ENCODE measurements at regions not wholly inside any gene's neighbourhood (a gene's known extent, or its start where the extent isn't known, plus 50 kb on each side); places are given as distances from the start of the nearest gene placed in this dataset.

- DNase-seq: no peak
Measured at GRCh38 chr1:232271991-232272589, 357.8 kb downstream of the SIPA1L2 start.

DNA sequence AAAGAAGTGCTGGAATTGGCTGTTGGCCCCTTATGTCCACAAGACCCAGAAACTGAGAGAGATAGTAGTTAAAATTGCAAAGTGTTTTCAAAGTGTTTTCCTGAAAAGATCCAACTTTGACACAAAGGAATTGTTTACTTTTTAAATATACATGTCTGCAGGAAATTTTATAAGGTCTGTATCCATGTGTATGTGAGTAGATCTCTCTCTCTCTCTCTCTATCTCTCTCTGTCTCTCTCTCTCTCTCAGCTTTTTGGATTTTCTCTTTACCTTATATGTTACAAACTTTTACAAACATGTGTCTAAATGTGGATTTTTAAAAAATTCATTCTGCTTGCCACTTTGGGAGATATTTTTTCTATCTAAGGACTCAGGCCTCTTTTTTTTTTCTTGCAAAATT is 358.6 kb downstream of the SIPA1L2 start:
- no peak for DNase-seq

DNA sequence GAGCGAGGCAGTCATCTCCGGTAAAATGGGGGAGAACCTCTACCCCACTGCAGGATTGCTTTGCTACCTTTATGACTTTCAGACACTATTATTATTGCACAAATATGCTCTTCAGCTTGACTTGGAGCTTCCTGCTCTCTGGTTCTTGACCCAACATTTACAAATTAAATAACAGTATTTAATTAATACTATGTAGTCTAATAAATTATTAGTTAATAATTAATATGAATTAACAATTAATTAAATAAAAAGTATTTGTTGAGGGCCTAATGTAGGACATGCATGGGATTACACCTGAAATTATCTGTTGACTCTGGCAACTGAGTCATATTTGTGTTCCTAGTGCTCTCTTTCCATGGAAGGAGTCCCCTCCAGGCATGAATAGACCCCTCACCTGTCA is 359.9 kb downstream of the SIPA1L2 start:
- no peak for DNase-seq

DNA sequence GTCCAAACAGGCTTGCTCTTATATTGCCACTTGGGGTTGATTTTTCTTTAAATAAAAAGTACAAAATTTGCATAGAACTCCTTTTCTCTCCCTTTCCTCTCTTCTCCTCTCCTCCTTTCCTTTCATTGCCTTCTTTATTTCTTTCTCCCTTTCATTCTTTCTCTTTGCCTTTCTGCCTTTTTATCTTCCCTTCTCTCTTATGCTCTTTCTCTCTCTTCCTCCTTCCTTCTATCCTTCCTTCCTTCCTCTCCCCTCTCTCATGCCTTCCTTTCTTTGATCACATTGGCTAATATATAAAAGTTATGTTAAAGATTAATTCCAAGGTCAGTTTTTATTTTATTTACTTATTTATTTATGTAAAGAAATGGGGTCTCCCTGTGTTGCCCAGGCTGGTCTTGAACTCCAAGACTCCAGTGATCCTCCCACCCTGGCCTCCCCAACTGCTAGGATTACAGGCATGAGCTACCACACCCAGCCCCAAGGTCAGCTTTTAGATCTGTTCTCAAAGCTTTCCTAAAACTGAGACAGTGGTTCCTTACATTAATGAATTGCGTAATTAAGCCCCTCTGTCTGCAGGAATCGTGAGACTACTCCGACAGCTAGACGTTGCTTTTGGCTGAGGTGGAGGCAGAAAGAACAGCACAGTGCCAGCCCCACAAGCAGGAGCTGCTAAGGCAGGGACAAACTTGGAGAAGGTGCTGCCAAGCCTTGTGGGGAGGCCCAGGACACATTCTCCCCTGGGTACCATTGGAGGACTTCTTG is 361.9 kb downstream of the SIPA1L2 start:
- no peak for DNase-seq

- no peak for DNase-seq
Measured at GRCh38 chr1:232267092-232267836, 362.7 kb downstream of the SIPA1L2 start.

- DNase-seq: no peak
Measured at GRCh38 chr1:232263452-232263851, 366.5 kb downstream of the SIPA1L2 start.

DNA sequence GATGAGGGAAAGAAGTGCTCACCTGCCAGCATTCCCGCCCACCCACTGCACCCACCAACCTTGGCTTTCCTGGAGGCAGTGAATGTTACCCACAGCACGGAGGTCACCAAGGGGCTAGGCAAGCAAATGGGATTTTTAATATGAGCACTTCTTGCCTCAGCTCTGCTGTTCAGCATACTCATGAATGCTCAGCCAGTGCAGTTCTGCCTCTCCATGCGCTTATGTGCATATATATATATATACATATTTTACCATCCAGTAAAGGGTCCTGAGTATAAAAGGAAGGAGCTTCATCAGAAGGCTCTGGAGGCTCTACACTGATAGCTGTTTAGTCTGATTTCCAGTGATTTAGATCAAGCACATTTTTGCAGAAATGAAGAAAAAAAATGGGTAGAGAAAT is 366.9 kb downstream of the SIPA1L2 start:
- DNase-seq: no peak

GRCh38 chr1:232260861-232261260 is 369.1 kb downstream of the SIPA1L2 start:
- no peak for DNase-seq

DNA sequence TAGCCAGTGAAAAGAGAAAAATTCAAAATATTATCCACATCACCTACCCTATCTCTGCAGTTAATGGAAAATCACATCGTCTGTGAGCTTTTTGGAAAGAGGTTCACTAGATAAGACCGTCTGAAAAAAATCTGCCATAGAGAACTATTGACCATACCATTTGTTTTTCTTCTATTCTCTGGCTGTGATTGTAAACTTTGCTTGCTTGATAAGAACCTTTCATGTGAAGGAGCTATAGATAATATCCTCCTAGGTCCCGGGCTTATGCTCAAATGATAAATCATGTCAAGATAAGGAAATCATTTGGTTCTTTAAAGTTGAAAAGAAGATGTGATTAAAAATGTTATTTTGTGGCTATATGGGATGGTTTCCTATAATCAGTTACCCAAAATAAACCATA is 369.9 kb downstream of the SIPA1L2 start:
- no peak for DNase-seq

- DNase-seq: no peak
Measured at GRCh38 chr1:232259333-232259732, 370.6 kb downstream of the SIPA1L2 start.

GRCh38 chr1:232252546-232253118 is 377.3 kb downstream of the SIPA1L2 start:
- DNase-seq: no peak

DNA sequence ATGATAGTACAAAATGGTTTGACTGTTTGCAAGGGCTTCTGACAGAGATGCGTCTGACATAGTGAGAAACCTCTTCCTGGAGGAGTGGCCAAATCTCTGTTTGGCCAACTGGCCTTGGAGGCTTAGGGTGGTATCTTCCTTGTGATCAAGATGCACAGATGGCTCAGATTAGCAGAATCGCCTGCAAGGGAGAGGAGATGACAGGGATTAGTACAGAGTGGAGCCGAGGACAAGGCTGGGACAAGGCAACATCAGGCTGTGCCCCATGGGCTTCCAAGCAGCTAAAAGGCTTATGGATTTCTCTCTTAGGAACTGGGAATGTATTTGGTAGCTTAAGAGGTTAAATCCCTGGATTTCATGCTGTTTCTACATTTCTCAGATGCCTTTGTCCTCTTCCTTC is 379.1 kb downstream of the SIPA1L2 start:
- no peak for DNase-seq

DNA sequence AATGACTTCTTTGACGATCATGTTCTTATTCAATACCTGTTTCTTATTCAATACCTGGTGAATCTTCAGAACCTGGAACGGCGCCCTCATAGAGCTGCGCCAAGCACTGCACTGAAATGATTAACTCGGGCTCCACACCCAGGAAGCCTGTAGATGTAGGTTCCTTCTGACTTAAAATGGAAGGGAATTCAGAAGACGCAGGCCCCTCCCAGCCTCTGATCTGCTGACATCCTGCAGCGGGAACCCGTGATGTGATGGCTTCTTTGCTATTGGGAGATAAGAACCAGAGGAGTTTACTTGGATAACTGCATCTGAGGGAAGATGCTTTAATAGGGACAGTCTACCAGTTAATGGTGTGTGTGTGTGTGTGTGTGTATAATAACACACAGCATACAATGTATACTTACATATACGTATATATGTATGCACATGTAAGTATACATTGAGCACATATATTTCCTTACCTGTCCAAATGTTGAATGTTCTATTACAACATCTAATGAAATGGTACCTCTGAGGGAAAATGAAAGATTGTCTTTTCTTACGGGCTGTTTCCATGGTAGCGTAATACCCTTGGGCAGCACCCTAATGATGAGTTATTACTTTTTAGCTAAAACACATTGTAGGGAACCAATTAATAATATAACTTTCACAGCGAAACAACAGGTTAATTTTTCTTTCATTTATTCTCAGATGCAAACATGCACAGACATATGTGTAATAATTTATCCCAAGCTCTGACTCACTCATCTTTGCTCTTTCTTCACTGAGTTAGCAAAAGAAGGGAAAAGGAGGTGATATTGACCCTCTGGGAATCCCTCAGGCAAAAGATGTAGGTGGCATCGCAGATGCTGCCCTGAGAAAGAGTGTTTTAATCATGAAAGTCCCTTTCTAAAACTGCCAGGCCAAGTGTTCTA is 379.8 kb downstream of the SIPA1L2 start:
- no peak for DNase-seq

DNA sequence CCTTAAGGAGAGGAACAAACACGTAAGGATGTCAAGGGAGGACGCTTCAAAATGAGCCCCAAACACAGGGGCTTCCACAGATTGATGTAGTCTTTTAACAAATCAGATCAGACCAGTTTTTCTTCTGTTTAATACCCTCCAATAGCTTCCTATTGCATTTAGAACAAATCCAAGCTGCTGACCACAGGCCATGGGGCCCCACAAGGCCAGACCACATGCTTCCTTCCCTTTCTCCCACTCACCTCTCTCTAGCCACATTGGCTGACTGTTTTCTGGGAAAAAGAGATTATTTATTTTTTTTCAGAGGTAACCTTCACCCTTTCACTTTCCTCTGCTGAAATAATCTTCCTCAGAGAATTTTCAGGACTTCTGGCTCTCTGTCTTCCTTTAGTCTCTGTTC is 380.6 kb downstream of the SIPA1L2 start:
- no peak for DNase-seq

DNA sequence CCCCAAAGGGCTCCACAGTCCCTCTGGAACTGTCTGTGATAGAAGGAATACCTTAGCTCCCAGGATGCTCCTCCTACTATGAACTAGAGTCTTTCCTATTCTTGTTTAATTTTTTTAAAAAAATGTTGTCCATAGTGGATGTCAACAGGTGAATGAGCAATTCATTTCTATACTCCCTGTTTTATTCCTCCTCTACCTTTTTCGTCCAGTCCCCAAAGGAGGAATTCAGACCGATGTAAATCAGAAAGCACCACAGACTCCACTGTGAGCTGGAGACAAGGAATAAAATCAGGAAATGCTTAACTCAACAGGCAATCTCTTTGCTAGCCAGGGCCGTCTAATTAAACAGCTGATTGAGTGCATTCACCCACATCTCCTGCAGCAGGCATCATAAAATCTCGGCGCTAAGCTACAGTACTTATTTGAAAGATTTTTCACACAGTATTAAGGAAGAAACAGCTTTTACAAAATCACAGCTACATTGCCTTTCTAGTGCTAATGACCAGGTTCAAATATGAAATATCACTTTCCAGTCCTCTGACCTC is 381.6 kb downstream of the SIPA1L2 start:
- no peak for DNase-seq

- no peak for DNase-seq
Measured at GRCh38 chr1:232247669-232248068, 382.3 kb downstream of the SIPA1L2 start.

DNA sequence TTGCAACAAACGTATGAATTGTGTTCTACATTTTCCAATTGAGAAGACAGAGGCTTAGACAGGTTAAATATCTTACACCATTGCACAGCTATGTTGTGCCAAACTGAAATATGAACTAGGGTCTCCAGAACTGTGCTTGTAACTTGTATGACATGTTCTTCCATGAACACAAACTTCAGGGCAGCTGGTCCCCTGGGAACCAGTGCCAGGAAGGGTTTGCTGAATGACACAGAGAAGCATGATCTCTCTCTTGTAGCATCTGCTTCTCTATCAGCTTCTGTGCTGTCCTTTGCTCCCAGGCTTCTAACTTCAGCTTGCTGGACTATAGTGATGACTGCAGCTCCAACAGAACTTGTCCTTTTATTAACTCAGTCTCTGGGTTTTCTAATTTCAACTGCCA is 385.5 kb downstream of the SIPA1L2 start:
- DNase-seq: no peak

GRCh38 chr1:232239998-232240397 is 389.9 kb downstream of the SIPA1L2 start:
- no peak for DNase-seq

GRCh38 chr1:232239522-232239921 is 390.4 kb downstream of the SIPA1L2 start:
- DNase-seq: no peak

DNA sequence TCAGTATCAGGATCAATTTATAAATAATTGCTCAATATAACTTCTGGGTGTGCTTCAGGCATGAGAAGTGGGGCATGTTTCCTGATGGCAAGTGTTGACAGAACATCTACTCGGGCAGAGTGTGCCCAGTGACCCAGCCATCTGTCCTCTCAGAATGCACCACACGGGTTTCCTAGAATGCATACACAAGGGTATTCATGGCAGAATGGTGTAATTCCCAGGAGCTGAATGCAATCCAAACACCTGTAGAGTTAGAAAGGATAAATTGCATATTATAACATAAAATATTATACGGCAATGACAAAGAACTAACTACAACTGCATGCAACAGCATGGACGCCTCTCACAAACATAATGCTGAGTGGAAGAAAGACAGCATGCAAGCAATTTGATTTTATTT is 391.9 kb downstream of the SIPA1L2 start:
- no peak for DNase-seq

GRCh38 chr1:232227306-232227705 is 402.6 kb downstream of the SIPA1L2 start:
- DNase-seq: no peak

- DNase-seq: peak; percentile 37
Measured at GRCh38 chr1:232226197-232226712, 403.7 kb downstream of the SIPA1L2 start.
